GM12872 (cell line): ENCODE measurements at regions not wholly inside any gene's neighbourhood (a gene's known extent, or its start where the extent isn't known, plus 50 kb on each side); places are given as distances from the start of the nearest gene placed in this dataset.

ENCODE experiments used
- CTCF ChIP-seq: IDR thresholded peaks from 3 replicates; pipeline ENCODE4 v1.5.1; 2011; ENCODE audit warnings: low read depth, mild to moderate bottlenecking, low read length, moderate library complexity; ENCODE audit not compliant: insufficient read depth

GRCh38 chr1:55456971-55457370, 241.8 kb upstream of the USP24 start:
- no peak for TF ChIP-seq CTCF

- TF ChIP-seq CTCF = no peak
Measured at GRCh38 chr1:55448261-55448660, 233.1 kb upstream of the USP24 start.

- no peak for TF ChIP-seq CTCF
Measured at GRCh38 chr1:55447488-55447887, 232.3 kb upstream of the USP24 start.

GRCh38 chr1:55446351-55446750, 231.2 kb upstream of the USP24 start:
- no peak for TF ChIP-seq CTCF

- no peak for TF ChIP-seq CTCF
Measured at GRCh38 chr1:55445416-55445815, 230.3 kb upstream of the USP24 start.

GRCh38 chr1:55444667-55445066, 229.5 kb upstream of the USP24 start:
- TF ChIP-seq CTCF = no peak

GRCh38 chr1:55443175-55443915, 228.2 kb upstream of the USP24 start:
- TF ChIP-seq CTCF = no peak
